ENCODE measurements at regions not wholly inside any gene's neighbourhood (a gene's known extent, or its start where the extent isn't known, plus 50 kb on each side); places are given as distances from the start of the nearest gene placed in this dataset.

- DNase-seq = no peak
- no peak overlapping the region for H3K4me3 ChIP-seq
- no peak overlapping the region for H3K27ac ChIP-seq
- intact Hi-C loops (cut with DNase I; ENCODE audit: low total_unique reads) = no loop called here
- H3K36me3 ChIP-seq = no peaks in the 10 kb centered on the region
- TF ChIP-seq, protein P1, sequence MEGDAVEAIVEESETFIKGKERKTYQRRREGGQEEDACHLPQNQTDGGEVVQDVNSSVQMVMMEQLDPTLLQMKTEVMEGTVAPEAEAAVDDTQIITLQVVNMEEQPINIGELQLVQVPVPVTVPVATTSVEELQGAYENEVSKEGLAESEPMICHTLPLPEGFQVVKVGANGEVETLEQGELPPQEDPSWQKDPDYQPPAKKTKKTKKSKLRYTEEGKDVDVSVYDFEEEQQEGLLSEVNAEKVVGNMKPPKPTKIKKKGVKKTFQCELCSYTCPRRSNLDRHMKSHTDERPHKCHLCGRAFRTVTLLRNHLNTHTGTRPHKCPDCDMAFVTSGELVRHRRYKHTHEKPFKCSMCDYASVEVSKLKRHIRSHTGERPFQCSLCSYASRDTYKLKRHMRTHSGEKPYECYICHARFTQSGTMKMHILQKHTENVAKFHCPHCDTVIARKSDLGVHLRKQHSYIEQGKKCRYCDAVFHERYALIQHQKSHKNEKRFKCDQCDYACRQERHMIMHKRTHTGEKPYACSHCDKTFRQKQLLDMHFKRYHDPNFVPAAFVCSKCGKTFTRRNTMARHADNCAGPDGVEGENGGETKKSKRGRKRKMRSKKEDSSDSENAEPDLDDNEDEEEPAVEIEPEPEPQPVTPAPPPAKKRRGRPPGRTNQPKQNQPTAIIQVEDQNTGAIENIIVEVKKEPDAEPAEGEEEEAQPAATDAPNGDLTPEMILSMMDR (IDR thresholded peaks at IDR 0.05 in 8 of 11, conservative IDR thresholded peaks at IDR 0.05 in 3 of 11) = no peak
- TF ChIP-seq POLR2AphosphoS5 (IDR thresholded peaks at IDR 0.05) (no peak), POLR2A (IDR thresholded peaks at IDR 0.05) (no peak)
- H3K27me3 ChIP-seq (replicated peaks in 1 of 7) = no peaks in the 10 kb centered on the region
- 88 to 94% (median 89%) methylated on average over 8 of the region's 8 CpGs for WGBS, 5 donors
- H3K9me3 ChIP-seq = no peaks in the 10 kb centered on the region
- no peaks in the 10 kb centered on the region for H3K4me1 ChIP-seq
These were observed 202.2 kb downstream of the SNX10 start for GRCh38 chr7:26493737-26494428.

GRCh38 chr7:26495569-26495968 is 203.9 kb downstream of the SNX10 start:
- H3K9me3 ChIP-seq = no peaks in the 10 kb centered on the region
- no peak overlapping the region for H3K27ac ChIP-seq
- 73 to 80% (median 75%) methylated on average over 2 of the region's 2 CpGs for WGBS, 5 donors
- H3K27me3 ChIP-seq (replicated peaks in 1 of 7) = no peaks in the 10 kb centered on the region
- H3K4me1 ChIP-seq = no peaks in the 10 kb centered on the region
- TF ChIP-seq, protein P1 (IDR thresholded peaks at IDR 0.05 in 8 of 11, conservative IDR thresholded peaks at IDR 0.05 in 3 of 11) = no peak
- TF ChIP-seq POLR2A (IDR thresholded peaks at IDR 0.05) = no peak
- TF ChIP-seq POLR2AphosphoS5 (IDR thresholded peaks at IDR 0.05) = no peak
- H3K36me3 ChIP-seq = no peaks in the 10 kb centered on the region
- intact Hi-C loops (cut with DNase I; ENCODE audit: low total_unique reads) = loop anchor here (5.0 kb wide), 1 partner anchor 48 kb away; no protein-coding TSS in a partner anchor
- no peak for DNase-seq
- H3K4me3 ChIP-seq = no peak overlapping the region

GRCh38 chr7:26497801-26498596 is 206.3 kb downstream of the SNX10 start:
- H3K4me1 ChIP-seq = no peaks in the 10 kb centered on the region
- TF ChIP-seq POLR2A (IDR thresholded peaks at IDR 0.05) (no peak), POLR2AphosphoS5 (IDR thresholded peaks at IDR 0.05) (no peak)
- TF ChIP-seq, protein P1 (IDR thresholded peaks at IDR 0.05 in 8 of 11, conservative IDR thresholded peaks at IDR 0.05 in 3 of 11) = no peak
- H3K9me3 ChIP-seq = no peaks in the 10 kb centered on the region
- no peak overlapping the region for H3K4me3 ChIP-seq
- no peak for DNase-seq
- no peaks in the 10 kb centered on the region for H3K27me3 ChIP-seq (replicated peaks in 1 of 7)
- H3K36me3 ChIP-seq = no peaks in the 10 kb centered on the region
- 87 to 92% (median 91%) methylated on average over 12 of the region's 12 CpGs for whole genome bisulfite sequencing, 5 donors
- no peak overlapping the region for H3K27ac ChIP-seq
- intact Hi-C loops (cut with DNase I; ENCODE audit: low total_unique reads) = loop anchor here (5.0 kb wide), 1 partner anchor 51 kb away; no protein-coding TSS in a partner anchor

DNA sequence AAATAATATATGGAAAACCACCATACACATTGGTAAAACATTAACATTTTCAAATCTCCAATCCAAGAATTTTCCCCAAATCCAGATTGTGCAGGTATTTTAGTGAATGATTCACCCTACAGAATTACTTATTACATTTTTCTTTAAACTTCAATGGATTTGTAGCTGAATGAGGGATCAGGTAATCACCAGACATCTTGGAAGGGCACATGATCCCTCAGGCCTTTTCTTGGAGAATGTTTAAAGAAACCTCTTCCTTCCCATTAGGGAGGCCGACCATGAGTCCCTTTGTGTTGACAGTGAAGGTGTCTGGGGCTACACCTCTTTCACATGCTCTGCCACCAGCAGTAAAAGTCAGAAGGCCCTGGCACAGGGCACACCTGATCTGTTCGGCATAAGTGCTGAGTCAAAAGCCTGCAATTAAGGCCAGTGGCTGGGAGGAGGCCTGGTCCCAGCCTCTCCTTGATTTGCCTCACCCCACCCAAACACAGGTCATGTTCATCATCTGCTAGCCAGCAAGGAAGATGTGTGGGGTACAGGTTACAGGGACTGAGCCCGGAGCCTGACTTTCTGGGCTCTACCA is 207.7 kb downstream of the SNX10 start:
- H3K9me3 ChIP-seq = no peaks in the 10 kb centered on the region
- no peaks in the 10 kb centered on the region for H3K36me3 ChIP-seq
- H3K27me3 ChIP-seq (replicated peaks in 1 of 7) = no peaks in the 10 kb centered on the region
- 94 to 96% (median 95%) methylated on average over 2 to 3 of the region's 3 CpGs for WGBS, 5 donors
- DNase-seq = no peak
- no peak overlapping the region for H3K27ac ChIP-seq
- intact Hi-C loops (cut with DNase I; ENCODE audit: low total_unique reads) = loop anchor here (5.0 kb wide), 1 partner anchor 52 kb away; no protein-coding TSS in a partner anchor
- H3K4me3 ChIP-seq = no peak overlapping the region
- no peak for TF ChIP-seq POLR2A (IDR thresholded peaks at IDR 0.05)
- TF ChIP-seq, protein P1 (IDR thresholded peaks at IDR 0.05 in 8 of 11, conservative IDR thresholded peaks at IDR 0.05 in 3 of 11) = no peak
- TF ChIP-seq POLR2AphosphoS5 (IDR thresholded peaks at IDR 0.05) = no peak
- no peaks in the 10 kb centered on the region for H3K4me1 ChIP-seq

All from spleen (tissue), 11 donors.